Transverse colon (tissue), 4 donors: ENCODE measurements at regions not wholly inside any gene's neighbourhood (a gene's known extent, or its start where the extent isn't known, plus 50 kb on each side); places are given as distances from the start of the nearest gene placed in this dataset.

Experiments used
- DNase-seq: peaks from one replicate; pipeline ENCODE4 v3.0.0-alpha.2; 2019
- H3K27ac ChIP-seq, 4 donors: fragments of 200-600 bp; sonication (generic); 2 replicates each; pipeline ENCODE4 v1.5.1; 2016 to 2018; ENCODE audit warnings: inconsistent platforms in 4 of 4
- H3K27me3 ChIP-seq: fragments of 200-600 bp; sonication (generic); 2 replicates; pipeline ENCODE4 v1.5.1; 2017; ENCODE audit warnings: inconsistent platforms
- H3K36me3 ChIP-seq, 4 donors: fragments of 200-600 bp; sonication (generic); 2 replicates each; pipeline ENCODE4 v1.5.1; 2017 to 2019; ENCODE audit warnings: inconsistent platforms in 4 of 4
- H3K4me1 ChIP-seq, 4 donors: fragments of 200-600 bp; sonication (generic); 2 replicates each; pipeline ENCODE4 v1.5.1; 2017 to 2020; ENCODE audit warnings: inconsistent platforms in 4 of 4
- H3K4me3 ChIP-seq, 4 donors: fragments of 200-600 bp; sonication (generic); 1 replicate in 1 of 4; 2 replicates in 3 of 4; pipeline versions ENCODE4 v1.5.1 to v1.6.1; 2017 to 2019; ENCODE audit warnings: inconsistent platforms in 4 of 4
- H3K9me3 ChIP-seq, 2 donors: fragments of 200-600 bp; sonication (generic); 2 replicates each; pipeline ENCODE4 v1.5.1; 2017 to 2019; ENCODE audit warnings: inconsistent platforms in 2 of 2
- CTCF ChIP-seq, 5 experiments: fragments of 200-600 bp in 3 of 5; fragments of 450-650 bp in 2 of 5; sonication (generic) in 3 of 5; IDR thresholded peaks; 1 replicate in 2 of 5; 2 replicates in 3 of 5; pipeline ENCODE4 v1.5.1; 2016 to 2017; ENCODE audit warnings: antibody characterized with exemption in 5 of 5, inconsistent platforms in 3 of 5, mild to moderate bottlenecking in 2 of 5, moderate library complexity in 1 of 5
- EP300 ChIP-seq: sonication (generic); formaldehyde crosslinking; IDR thresholded peaks from one replicate; pipeline ENCODE4 v1.6.1; 2017; ENCODE audit warnings: antibody characterized with exemption, low read depth
- POLR2A ChIP-seq: fragments of 450-650 bp; IDR thresholded peaks from one replicate; pipeline ENCODE4 v1.6.1; 2016; ENCODE audit warnings: antibody characterized with exemption, mild to moderate bottlenecking, moderate library complexity
- POLR2AphosphoS5 ChIP-seq, 3 donors: sonication (generic); formaldehyde crosslinking; IDR thresholded peaks; one replicate each; pipeline ENCODE4 v1.6.1; 2016; ENCODE audit warnings: antibody characterized with exemption in 3 of 3
- WGBS, 2 donors: methylation state at CpG; one replicate each; pipeline ENCODE4 v1.1.5; 2018; ENCODE audit warnings: low coverage in 1 of 2; 5-methylcytosine and 5-hydroxymethylcytosine counted together
- in situ Hi-C, 4 donors: fragments of 200-750 bp; cut with MboI; loops; one replicate each; pipeline versions ENCODE4 v1.15.0 to v1.15.1; 2017; ENCODE audit warnings: low sequenced_read_pairs in 3 of 4, low pct_ligation_motif_present in 1 of 4, low pct_unique_long_range_greater_than_20kb in 1 of 4
- intact Hi-C: fragments of 100-400 bp; cut with DNase I; formaldehyde crosslinking; loops from one replicate; pipeline ENCODE4 v1.15.1; 2023; ENCODE audit warnings: low total_unique reads

DNA sequence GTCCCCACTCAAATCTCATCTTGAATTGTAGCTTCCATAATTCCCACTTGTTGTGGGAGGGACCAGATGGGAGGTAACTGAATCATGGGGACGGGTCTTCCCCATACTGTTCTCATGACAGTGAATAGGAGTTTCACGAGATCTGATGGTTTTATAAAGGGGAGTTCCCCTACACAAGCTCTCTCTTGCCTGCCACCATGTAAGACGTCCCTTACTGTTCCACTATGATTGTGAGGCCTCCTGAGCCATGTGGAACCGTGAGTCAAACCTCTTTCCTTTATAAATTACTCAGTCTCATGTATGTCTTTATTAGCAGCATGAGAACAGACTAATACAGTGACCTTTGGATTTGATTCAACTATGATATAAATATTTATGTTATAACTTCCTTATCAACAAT lies 78.0 kb downstream of the CYRIA start:
- Histone ChIP-seq H3K9me3 (no peaks in the 10 kb centered on the region), H3K36me3 (no peaks in the 10 kb centered on the region), H3K4me3 (no peak overlapping the region), H3K4me1 (no peaks in the 10 kb centered on the region), H3K27me3 (no peaks in the 10 kb centered on the region), H3K27ac (no peak overlapping the region)
- DNase-seq: no peak
- 60 to 67% methylated on average over 1 to 4 of the region's 4 CpGs for WGBS, 2 donors
- in situ Hi-C loops (no loop called here), intact Hi-C loops (no loop called here)
- no peak for TF ChIP-seq POLR2A
- no peak for TF ChIP-seq EP300
- no peak for TF ChIP-seq POLR2AphosphoS5 (IDR thresholded peaks at IDR 0.05)
- no peak for TF ChIP-seq CTCF (IDR thresholded peaks at IDR 0.05)

DNA sequence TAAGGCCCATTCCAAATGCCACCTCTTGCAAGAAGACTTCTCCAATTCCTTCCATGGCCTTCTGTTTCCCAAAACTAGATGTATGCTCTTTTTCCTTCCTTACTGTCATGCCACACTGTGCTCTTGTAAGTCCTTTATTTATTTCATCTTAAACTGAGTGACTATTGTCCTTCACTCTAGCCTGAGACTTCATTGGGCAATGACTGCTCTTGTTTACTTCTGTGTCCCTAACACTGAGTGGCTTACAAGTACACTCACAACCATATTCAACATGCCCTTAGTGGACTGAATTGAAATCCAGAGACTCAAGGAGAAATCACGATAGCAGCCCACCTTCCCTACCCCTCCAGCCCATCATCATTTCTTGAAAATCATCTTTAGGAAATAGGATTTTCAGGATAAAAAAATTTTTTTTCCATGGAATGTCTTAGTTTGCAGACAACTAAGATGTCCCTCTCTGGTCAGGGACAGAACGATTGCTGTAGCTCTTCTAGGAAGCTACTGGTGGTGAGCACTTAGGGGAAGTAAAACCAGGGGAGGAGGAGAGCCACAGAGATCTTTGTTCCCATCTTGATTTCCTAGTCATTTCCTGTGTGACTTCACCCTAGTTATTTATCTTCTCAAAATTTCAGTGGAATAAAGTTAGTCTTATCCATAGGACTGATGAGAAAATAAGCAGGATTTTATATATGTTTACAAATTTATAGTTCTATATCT lies 80.7 kb downstream of the CYRIA start:
- no peak overlapping the region for H3K27ac ChIP-seq
- WGBS, 2 donors: 74 to 100% methylated on average over 2 of the region's 2 CpGs

DNA sequence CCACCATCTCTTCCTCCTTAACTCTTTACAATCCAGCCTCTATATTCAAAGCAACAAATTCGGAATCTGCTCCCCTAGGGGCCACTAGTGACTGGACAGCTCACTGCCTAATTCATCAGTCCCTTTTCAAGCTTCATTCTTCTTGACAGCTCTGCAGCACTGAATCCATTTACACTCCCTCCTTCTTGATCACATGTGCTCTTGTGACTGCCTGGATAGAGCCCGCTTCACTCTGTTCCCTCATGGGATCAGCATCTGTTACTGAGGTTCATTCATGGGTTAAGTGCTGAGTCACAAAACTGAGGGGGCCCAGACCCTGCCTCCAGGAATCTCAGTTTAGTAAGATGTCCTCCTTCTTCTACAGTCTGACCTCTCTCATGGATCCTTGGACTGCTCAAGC lies 81.5 kb downstream of the CYRIA start:
- TF ChIP-seq POLR2A (no peak), POLR2AphosphoS5 (IDR thresholded peaks at IDR 0.05) (no peak), CTCF (IDR thresholded peaks at IDR 0.05) (no peak), EP300 (no peak)
- 86 to 89% methylated on average over 2 of the region's 2 CpGs for WGBS, 2 donors
- intact Hi-C loops (no loop called here), in situ Hi-C loops (no loop called here)
- H3K27me3 ChIP-seq: no peaks in the 10 kb centered on the region
- no peak overlapping the region for H3K27ac ChIP-seq
- DNase-seq: no peak
- H3K36me3 ChIP-seq: no peaks in the 10 kb centered on the region
- no peak overlapping the region for H3K4me3 ChIP-seq
- H3K4me1 ChIP-seq: no peaks in the 10 kb centered on the region
- H3K9me3 ChIP-seq: no peaks in the 10 kb centered on the region

More for the DNA sequence above, 80.7 kb downstream of the CYRIA start:
- in situ Hi-C loops: no loop called here
- Histone ChIP-seq H3K36me3 (no peaks in the 10 kb centered on the region), H3K27me3 (no peaks in the 10 kb centered on the region), H3K4me1 (no peaks in the 10 kb centered on the region), H3K4me3 (no peak overlapping the region), H3K9me3 (no peaks in the 10 kb centered on the region)
- DNase-seq: no peak
- intact Hi-C loops: no loop called here
- no peak for TF ChIP-seq EP300
- no peak for TF ChIP-seq POLR2A
- no peak for TF ChIP-seq POLR2AphosphoS5 (IDR thresholded peaks at IDR 0.05)
- no peak for TF ChIP-seq CTCF (IDR thresholded peaks at IDR 0.05)

- WGBS, 2 donors: 86 to 94% methylated on average over 1 of the region's 1 CpG
- in situ Hi-C loops (no loop called here), intact Hi-C loops (no loop called here)
- H3K4me3 ChIP-seq: no peak overlapping the region
- no peak for TF ChIP-seq POLR2A
- no peak for TF ChIP-seq POLR2AphosphoS5 (IDR thresholded peaks at IDR 0.05)
- TF ChIP-seq CTCF (IDR thresholded peaks at IDR 0.05): no peak
- TF ChIP-seq EP300: no peak
- no peak for DNase-seq
- no peaks in the 10 kb centered on the region for H3K4me1 ChIP-seq
- no peaks in the 10 kb centered on the region for H3K9me3 ChIP-seq
- H3K27ac ChIP-seq: no peak overlapping the region
- no peaks in the 10 kb centered on the region for H3K27me3 ChIP-seq
- H3K36me3 ChIP-seq: no peaks in the 10 kb centered on the region
Observed at GRCh38 chr2:16581241-16581640, 84.4 kb downstream of the CYRIA start.
